Sigmoid colon (tissue), 6 donors: ENCODE measurements at regions not wholly inside any gene's neighbourhood (a gene's known extent, or its start where the extent isn't known, plus 50 kb on each side); places are given as distances from the start of the nearest gene placed in this dataset.

Experiments used
- DNase-seq: peaks from one replicate; pipeline ENCODE4 v3.0.0-alpha.2; 2019
- H3K27ac ChIP-seq, 4 donors: fragments of 200-600 bp; sonication (generic); one replicate each; pipeline ENCODE4 v1.5.1; 2016 to 2019; ENCODE audit warnings: mild to moderate bottlenecking in 1 of 4
- H3K27me3 ChIP-seq, 3 donors: fragments of 200-600 bp; sonication (generic); one replicate each; pipeline ENCODE4 v1.5.1; 2019; ENCODE audit warnings: mild to moderate bottlenecking in 1 of 3
- H3K36me3 ChIP-seq, 4 donors: fragments of 200-600 bp; sonication (generic); one replicate each; pipeline ENCODE4 v1.5.1; 2016 to 2019
- H3K4me1 ChIP-seq, 4 donors: fragments of 200-600 bp; sonication (generic); one replicate each; pipeline ENCODE4 v1.5.1; 2017 to 2019
- H3K4me3 ChIP-seq, 4 donors: fragments of 200-600 bp; sonication (generic); one replicate each; pipeline ENCODE4 v1.5.1; 2017 to 2019; ENCODE audit warnings: mild to moderate bottlenecking in 2 of 4, moderate library complexity in 1 of 4
- H3K9me3 ChIP-seq, 4 donors: fragments of 200-600 bp in 3 of 4; sonication (generic) in 3 of 4; one replicate each; pipeline versions ENCODE4 v1.5.1 to v1.6.1; 2013 to 2019
- CTCF ChIP-seq, 4 experiments: fragments of 450-650 bp in 3 of 4; fragments of 200-600 bp in 1 of 4; IDR thresholded peaks; one replicate each; pipeline ENCODE4 v1.5.1; 2016 to 2019; ENCODE audit warnings: antibody characterized with exemption in 4 of 4, mild to moderate bottlenecking in 3 of 4, moderate library complexity in 2 of 4
- EP300 ChIP-seq, 4 donors: sonication (generic); formaldehyde crosslinking; IDR thresholded peaks; one replicate each; pipeline ENCODE4 v1.6.1; 2017; ENCODE audit warnings: antibody characterized with exemption in 4 of 4
- POLR2A ChIP-seq, 2 donors: fragments of 450-650 bp; IDR thresholded peaks; one replicate each; pipeline ENCODE4 v1.6.1; 2016; ENCODE audit warnings: antibody characterized with exemption in 2 of 2, mild to moderate bottlenecking in 2 of 2, moderate library complexity in 2 of 2
- POLR2AphosphoS5 ChIP-seq, 4 donors: sonication (generic); formaldehyde crosslinking; IDR thresholded peaks; one replicate each; pipeline ENCODE4 v1.6.1; 2017; ENCODE audit warnings: antibody characterized with exemption in 4 of 4
- WGBS, 2 donors: extraction: QIAGEN DNeasy Blood & Tissue Kit; methylation state at CpG; one replicate each; pipeline ENCODE4 v1.1.7; 2013; 5-methylcytosine and 5-hydroxymethylcytosine counted together
- intact Hi-C: fragments of 100-400 bp; cut with DNase I; formaldehyde crosslinking; loops from one replicate; pipeline ENCODE4 v1.15.1; 2023
- donor health status: healthy with polysubstance abuse.
- donor health status: healthy.

GRCh38 chr20:23244156-23244915 is 106.3 kb upstream of the NXT1 start:
- Histone ChIP-seq H3K9me3 (no peaks in the 10 kb centered on the region), H3K4me3 (no peak overlapping the region), H3K36me3 (no peaks in the 10 kb centered on the region), H3K27me3 (no peaks in the 10 kb centered on the region), H3K27ac (peak overlapping the region in 1 of 4 donors; percentile 27), H3K4me1 (no peaks in the 10 kb centered on the region)
- no peak for DNase-seq
- WGBS, 2 donors: 85 to 86% methylated on average over 27 of the region's 27 CpGs
- intact Hi-C loops: no loop called here
- TF ChIP-seq POLR2AphosphoS5 (IDR thresholded peaks at IDR 0.05) (no peak), EP300 (IDR thresholded peaks at IDR 0.05) (no peak), CTCF (IDR thresholded peaks at IDR 0.05) (no peak), POLR2A (IDR thresholded peaks at IDR 0.05) (no peak)

GRCh38 chr20:23243791-23244155 is 106.8 kb upstream of the NXT1 start:
- no peak overlapping the region for H3K4me3 ChIP-seq
- intact Hi-C loops: no loop called here
- H3K9me3 ChIP-seq: peaks cover 0 to 3% (median 0%) of the 10 kb centered on the region in 4 donors
- H3K27ac ChIP-seq: no peak overlapping the region
- no peaks in the 10 kb centered on the region for H3K27me3 ChIP-seq
- H3K4me1 ChIP-seq: no peaks in the 10 kb centered on the region
- DNase-seq: no peak
- TF ChIP-seq POLR2A (IDR thresholded peaks at IDR 0.05) (no peak), CTCF (IDR thresholded peaks at IDR 0.05) (no peak), EP300 (IDR thresholded peaks at IDR 0.05) (no peak), POLR2AphosphoS5 (IDR thresholded peaks at IDR 0.05) (no peak)
- 85 to 86% methylated on average over 4 of the region's 4 CpGs for WGBS, 2 donors
- H3K36me3 ChIP-seq: no peaks in the 10 kb centered on the region

- no peaks in the 10 kb centered on the region for H3K36me3 ChIP-seq
- intact Hi-C loops: no loop called here
- H3K9me3 ChIP-seq: peaks cover 0 to 6% (median 0%) of the 10 kb centered on the region in 4 donors
- TF ChIP-seq POLR2AphosphoS5 (IDR thresholded peaks at IDR 0.05) (no peak), EP300 (IDR thresholded peaks at IDR 0.05) (no peak), CTCF (IDR thresholded peaks at IDR 0.05) (no peak), POLR2A (IDR thresholded peaks at IDR 0.05) (no peak)
- no peaks in the 10 kb centered on the region for H3K27me3 ChIP-seq
- 56 to 77% methylated on average over 5 of the region's 5 CpGs for WGBS, 2 donors
- no peak for DNase-seq
- H3K4me1 ChIP-seq: no peaks in the 10 kb centered on the region
- no peak overlapping the region for H3K27ac ChIP-seq
- H3K4me3 ChIP-seq: no peak overlapping the region
These were observed 107.9 kb upstream of the NXT1 start for GRCh38 chr20:23242556-23243180.

- Histone ChIP-seq H3K9me3 (peaks cover 0 to 6% (median 0%) of the 10 kb centered on the region in 4 donors), H3K36me3 (no peaks in the 10 kb centered on the region), H3K27me3 (no peaks in the 10 kb centered on the region), H3K4me1 (no peaks in the 10 kb centered on the region), H3K27ac (no peak overlapping the region), H3K4me3 (no peak overlapping the region)
- TF ChIP-seq POLR2A (IDR thresholded peaks at IDR 0.05) (no peak), CTCF (IDR thresholded peaks at IDR 0.05) (no peak), EP300 (IDR thresholded peaks at IDR 0.05) (no peak), POLR2AphosphoS5 (IDR thresholded peaks at IDR 0.05) (no peak)
- 52 to 75% methylated on average over 2 of the region's 2 CpGs for WGBS, 2 donors
- intact Hi-C loops: no loop called here
- DNase-seq: no peak
These were observed 108.5 kb upstream of the NXT1 start for GRCh38 chr20:23242104-23242503.
